Liver (tissue), 8 donors: ENCODE measurements at regions not wholly inside any gene's neighbourhood (a gene's known extent, or its start where the extent isn't known, plus 50 kb on each side); places are given as distances from the start of the nearest gene placed in this dataset.

Experiments used
- DNase-seq: peaks from one replicate; pipeline ENCODE4 v3.0.0-alpha.2; 2017; ENCODE audit warnings: low spot score
- H3K27ac ChIP-seq, 2 donors: one replicate each; pipeline ENCODE4 v1.7.0; 2013; ENCODE audit warnings: inconsistent platforms in 2 of 2, low read length in 2 of 2, control low read depth in 1 of 2, low read depth in 1 of 2, mild to moderate bottlenecking in 1 of 2
- H3K27me3 ChIP-seq, 4 donors: one replicate each; pipeline versions ENCODE4 v1.6.1 to v1.7.0; 2013; ENCODE audit warnings: low read length in 3 of 4, inconsistent platforms in 1 of 4, mild to moderate bottlenecking in 1 of 4, moderate library complexity in 1 of 4; ENCODE audit not compliant: control insufficient read depth in 4 of 4, insufficient read depth in 4 of 4
- H3K36me3 ChIP-seq, 4 donors: one replicate each; pipeline versions ENCODE4 v1.6.1 to v1.7.0; 2013; ENCODE audit warnings: low read length in 3 of 4, mild to moderate bottlenecking in 3 of 4, low read depth in 1 of 4, moderate library complexity in 1 of 4; ENCODE audit not compliant: control insufficient read depth in 4 of 4, insufficient read depth in 3 of 4
- H3K4me1 ChIP-seq, 4 donors: one replicate each; pipeline versions ENCODE4 v1.6.1 to v1.7.0; 2013; ENCODE audit warnings: low read length in 3 of 4, mild to moderate bottlenecking in 3 of 4, moderate library complexity in 1 of 4; ENCODE audit not compliant: control insufficient read depth in 4 of 4, insufficient read depth in 4 of 4
- H3K4me3 ChIP-seq, 3 donors: one replicate each; pipeline versions ENCODE4 v1.6.1 to v1.7.0; 2013; ENCODE audit warnings: low read length in 3 of 3, control low read depth in 1 of 3, low read depth in 1 of 3, mild to moderate bottlenecking in 1 of 3
- H3K9ac ChIP-seq, 2 donors: one replicate each; pipeline ENCODE4 v1.7.0; 2013; ENCODE audit warnings: low read length in 2 of 2, mild to moderate bottlenecking in 2 of 2, moderate library complexity in 2 of 2, control low read depth in 1 of 2, low read depth in 1 of 2
- H3K9me3 ChIP-seq, 4 donors: one replicate each; pipeline versions ENCODE4 v1.6.1 to v1.7.0; 2013; ENCODE audit warnings: low read length in 3 of 4; ENCODE audit not compliant: control insufficient read depth in 4 of 4
- EGR1 ChIP-seq, 2 donors: IDR thresholded peaks; 2 replicates each; pipeline ENCODE4 v1.6.1; 2016 to 2018; ENCODE audit warnings: antibody characterized with exemption in 2 of 2, low read depth in 2 of 2
- FOXA1 ChIP-seq: IDR thresholded peaks from 2 replicates; pipeline ENCODE4 v1.6.1; 2016; ENCODE audit warnings: antibody characterized with exemption
- FOXA2 ChIP-seq: IDR thresholded peaks from 2 replicates; pipeline ENCODE4 v1.6.1; 2016; ENCODE audit warnings: antibody characterized with exemption
- GABPA ChIP-seq, 2 donors: IDR thresholded peaks in 1 of 2; conservative IDR thresholded peaks in 1 of 2; 2 replicates each; pipeline ENCODE4 v1.6.1; 2016; ENCODE audit warnings: antibody characterized with exemption in 2 of 2, mild to moderate bottlenecking in 1 of 2, moderate library complexity in 1 of 2
- HNF4A ChIP-seq, 2 donors: conservative IDR thresholded peaks; 2 replicates each; pipeline ENCODE4 v1.6.1; 2016; ENCODE audit warnings: antibody characterized with exemption in 2 of 2, mild to moderate bottlenecking in 2 of 2
- HNF4G ChIP-seq: IDR thresholded peaks from 2 replicates; pipeline ENCODE4 v1.6.1; 2016; ENCODE audit warnings: antibody characterized with exemption
- JUND ChIP-seq, 2 donors: IDR thresholded peaks; 2 replicates each; pipeline ENCODE4 v1.6.1; 2016; ENCODE audit warnings: antibody characterized with exemption in 2 of 2
- NR2F2 ChIP-seq: IDR thresholded peaks from 2 replicates; pipeline ENCODE4 v1.6.1; 2016; ENCODE audit warnings: antibody characterized with exemption
- RAD21 ChIP-seq, 2 donors: IDR thresholded peaks; 2 replicates each; pipeline ENCODE4 v1.6.1; 2016; ENCODE audit warnings: antibody characterized with exemption in 2 of 2, mild to moderate bottlenecking in 2 of 2
- RXRA ChIP-seq, 2 donors: IDR thresholded peaks; 2 replicates each; pipeline ENCODE4 v1.6.1; 2017 to 2018; ENCODE audit warnings: antibody characterized with exemption in 2 of 2, mild to moderate bottlenecking in 1 of 2
- SP1 ChIP-seq: IDR thresholded peaks from 2 replicates; pipeline ENCODE4 v1.6.1; 2018; ENCODE audit warnings: antibody characterized with exemption, mild to moderate bottlenecking
- TAF1 ChIP-seq: conservative IDR thresholded peaks from 2 replicates; pipeline ENCODE4 v1.6.1; 2016; ENCODE audit warnings: antibody characterized with exemption, mild to moderate bottlenecking
- YY1 ChIP-seq: IDR thresholded peaks from 2 replicates; pipeline ENCODE4 v1.6.1; 2016; ENCODE audit warnings: antibody characterized with exemption, mild to moderate bottlenecking
- WGBS: extraction: QIAGEN DNeasy Blood & Tissue Kit; methylation state at CpG from one replicate; pipeline ENCODE4 v1.1.7; 2013; 5-methylcytosine and 5-hydroxymethylcytosine counted together
- TF ChIP-seq, protein P1 (sequence below): fragments of 150-350 bp; IDR thresholded peaks from 2 replicates; pipeline ENCODE4 v1.5.1; 2017; ENCODE audit warnings: improper control_type of control experiment, low read depth, low read length; ENCODE audit not compliant: missing input control
- TF ChIP-seq, protein P2 (sequence below): IDR thresholded peaks from 2 replicates; pipeline ENCODE4 v1.6.1; 2016; ENCODE audit warnings: antibody characterized with exemption
- TF ChIP-seq, protein P3 (sequence below): IDR thresholded peaks from 2 replicates; pipeline ENCODE4 v1.6.1; 2016; ENCODE audit warnings: antibody characterized with exemption
- TF ChIP-seq, protein P4 (sequence below): IDR thresholded peaks from 2 replicates; pipeline ENCODE4 v1.6.1; 2016; ENCODE audit warnings: antibody characterized with exemption
- TF ChIP-seq, protein P5 (sequence below): IDR thresholded peaks from 2 replicates; pipeline ENCODE4 v1.6.1; 2016; ENCODE audit warnings: antibody characterized with exemption, mild to moderate bottlenecking
- donor health status: healthy.
- donor health status: healthy.
- donor health status: healthy.
- donor health status: healthy.
- donor health status: healthy.

DNA sequence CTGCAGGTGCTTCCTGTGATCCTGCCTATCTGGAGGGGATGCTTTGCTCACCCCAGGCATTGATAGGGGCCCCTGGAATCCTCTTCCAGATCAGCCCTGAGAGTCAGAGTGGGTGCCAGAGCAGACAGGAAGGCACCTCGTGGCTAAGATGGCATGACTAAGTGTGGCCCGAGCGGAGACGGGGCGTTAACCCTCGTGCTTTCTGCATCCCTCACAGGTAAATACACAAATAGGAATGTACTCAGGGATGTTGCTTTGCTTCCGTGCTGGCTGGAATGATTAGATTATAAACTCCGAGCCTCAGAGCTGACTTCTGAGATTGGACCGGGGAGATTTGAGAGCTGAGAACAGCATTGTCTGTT is 312.7 kb upstream of the B3GAT1 start:
- H3K36me3 ChIP-seq: no peaks in the 10 kb centered on the region
- no peak overlapping the region for H3K4me3 ChIP-seq
- no peaks in the 10 kb centered on the region for H3K4me1 ChIP-seq
- no peak overlapping the region for H3K9ac ChIP-seq
- WGBS: 75% methylated on average over 9 of the region's 9 CpGs
- H3K9me3 ChIP-seq: no peaks in the 10 kb centered on the region
- H3K27ac ChIP-seq: no peak overlapping the region
- peaks cover 0 to 3% (median 3%) of the 10 kb centered on the region in 4 donors for H3K27me3 ChIP-seq
- no peak for DNase-seq
- TF ChIP-seq, protein P1, sequence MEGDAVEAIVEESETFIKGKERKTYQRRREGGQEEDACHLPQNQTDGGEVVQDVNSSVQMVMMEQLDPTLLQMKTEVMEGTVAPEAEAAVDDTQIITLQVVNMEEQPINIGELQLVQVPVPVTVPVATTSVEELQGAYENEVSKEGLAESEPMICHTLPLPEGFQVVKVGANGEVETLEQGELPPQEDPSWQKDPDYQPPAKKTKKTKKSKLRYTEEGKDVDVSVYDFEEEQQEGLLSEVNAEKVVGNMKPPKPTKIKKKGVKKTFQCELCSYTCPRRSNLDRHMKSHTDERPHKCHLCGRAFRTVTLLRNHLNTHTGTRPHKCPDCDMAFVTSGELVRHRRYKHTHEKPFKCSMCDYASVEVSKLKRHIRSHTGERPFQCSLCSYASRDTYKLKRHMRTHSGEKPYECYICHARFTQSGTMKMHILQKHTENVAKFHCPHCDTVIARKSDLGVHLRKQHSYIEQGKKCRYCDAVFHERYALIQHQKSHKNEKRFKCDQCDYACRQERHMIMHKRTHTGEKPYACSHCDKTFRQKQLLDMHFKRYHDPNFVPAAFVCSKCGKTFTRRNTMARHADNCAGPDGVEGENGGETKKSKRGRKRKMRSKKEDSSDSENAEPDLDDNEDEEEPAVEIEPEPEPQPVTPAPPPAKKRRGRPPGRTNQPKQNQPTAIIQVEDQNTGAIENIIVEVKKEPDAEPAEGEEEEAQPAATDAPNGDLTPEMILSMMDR: no peak
- TF ChIP-seq, protein P2, sequence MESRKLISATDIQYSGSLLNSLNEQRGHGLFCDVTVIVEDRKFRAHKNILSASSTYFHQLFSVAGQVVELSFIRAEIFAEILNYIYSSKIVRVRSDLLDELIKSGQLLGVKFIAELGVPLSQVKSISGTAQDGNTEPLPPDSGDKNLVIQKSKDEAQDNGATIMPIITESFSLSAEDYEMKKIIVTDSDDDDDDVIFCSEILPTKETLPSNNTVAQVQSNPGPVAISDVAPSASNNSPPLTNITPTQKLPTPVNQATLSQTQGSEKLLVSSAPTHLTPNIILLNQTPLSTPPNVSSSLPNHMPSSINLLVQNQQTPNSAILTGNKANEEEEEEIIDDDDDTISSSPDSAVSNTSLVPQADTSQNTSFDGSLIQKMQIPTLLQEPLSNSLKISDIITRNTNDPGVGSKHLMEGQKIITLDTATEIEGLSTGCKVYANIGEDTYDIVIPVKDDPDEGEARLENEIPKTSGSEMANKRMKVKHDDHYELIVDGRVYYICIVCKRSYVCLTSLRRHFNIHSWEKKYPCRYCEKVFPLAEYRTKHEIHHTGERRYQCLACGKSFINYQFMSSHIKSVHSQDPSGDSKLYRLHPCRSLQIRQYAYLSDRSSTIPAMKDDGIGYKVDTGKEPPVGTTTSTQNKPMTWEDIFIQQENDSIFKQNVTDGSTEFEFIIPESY: no peak
- TF ChIP-seq, protein P3, sequence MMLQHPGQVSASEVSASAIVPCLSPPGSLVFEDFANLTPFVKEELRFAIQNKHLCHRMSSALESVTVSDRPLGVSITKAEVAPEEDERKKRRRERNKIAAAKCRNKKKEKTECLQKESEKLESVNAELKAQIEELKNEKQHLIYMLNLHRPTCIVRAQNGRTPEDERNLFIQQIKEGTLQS: no peak
- TF ChIP-seq, protein P4, sequence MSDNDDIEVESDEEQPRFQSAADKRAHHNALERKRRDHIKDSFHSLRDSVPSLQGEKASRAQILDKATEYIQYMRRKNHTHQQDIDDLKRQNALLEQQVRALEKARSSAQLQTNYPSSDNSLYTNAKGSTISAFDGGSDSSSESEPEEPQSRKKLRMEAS: no peak
- TF ChIP-seq RXRA (IDR thresholded peaks at IDR 0.05) (no peak), JUND (IDR thresholded peaks at IDR 0.05) (no peak), HNF4G (no peak), SP1 (no peak), NR2F2 (no peak), TAF1 (no peak), FOXA2 (no peak), GABPA (IDR thresholded peaks at IDR 0.05 in 1 of 2, conservative IDR thresholded peaks at IDR 0.05 in 1 of 2) (no peak), YY1 (no peak), EGR1 (IDR thresholded peaks at IDR 0.05; ENCODE audit: low read depth in 2 of 2) (no peak), FOXA1 (no peak)
- TF ChIP-seq, protein P5, sequence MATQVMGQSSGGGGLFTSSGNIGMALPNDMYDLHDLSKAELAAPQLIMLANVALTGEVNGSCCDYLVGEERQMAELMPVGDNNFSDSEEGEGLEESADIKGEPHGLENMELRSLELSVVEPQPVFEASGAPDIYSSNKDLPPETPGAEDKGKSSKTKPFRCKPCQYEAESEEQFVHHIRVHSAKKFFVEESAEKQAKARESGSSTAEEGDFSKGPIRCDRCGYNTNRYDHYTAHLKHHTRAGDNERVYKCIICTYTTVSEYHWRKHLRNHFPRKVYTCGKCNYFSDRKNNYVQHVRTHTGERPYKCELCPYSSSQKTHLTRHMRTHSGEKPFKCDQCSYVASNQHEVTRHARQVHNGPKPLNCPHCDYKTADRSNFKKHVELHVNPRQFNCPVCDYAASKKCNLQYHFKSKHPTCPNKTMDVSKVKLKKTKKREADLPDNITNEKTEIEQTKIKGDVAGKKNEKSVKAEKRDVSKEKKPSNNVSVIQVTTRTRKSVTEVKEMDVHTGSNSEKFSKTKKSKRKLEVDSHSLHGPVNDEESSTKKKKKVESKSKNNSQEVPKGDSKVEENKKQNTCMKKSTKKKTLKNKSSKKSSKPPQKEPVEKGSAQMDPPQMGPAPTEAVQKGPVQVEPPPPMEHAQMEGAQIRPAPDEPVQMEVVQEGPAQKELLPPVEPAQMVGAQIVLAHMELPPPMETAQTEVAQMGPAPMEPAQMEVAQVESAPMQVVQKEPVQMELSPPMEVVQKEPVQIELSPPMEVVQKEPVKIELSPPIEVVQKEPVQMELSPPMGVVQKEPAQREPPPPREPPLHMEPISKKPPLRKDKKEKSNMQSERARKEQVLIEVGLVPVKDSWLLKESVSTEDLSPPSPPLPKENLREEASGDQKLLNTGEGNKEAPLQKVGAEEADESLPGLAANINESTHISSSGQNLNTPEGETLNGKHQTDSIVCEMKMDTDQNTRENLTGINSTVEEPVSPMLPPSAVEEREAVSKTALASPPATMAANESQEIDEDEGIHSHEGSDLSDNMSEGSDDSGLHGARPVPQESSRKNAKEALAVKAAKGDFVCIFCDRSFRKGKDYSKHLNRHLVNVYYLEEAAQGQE: no peak

DNA sequence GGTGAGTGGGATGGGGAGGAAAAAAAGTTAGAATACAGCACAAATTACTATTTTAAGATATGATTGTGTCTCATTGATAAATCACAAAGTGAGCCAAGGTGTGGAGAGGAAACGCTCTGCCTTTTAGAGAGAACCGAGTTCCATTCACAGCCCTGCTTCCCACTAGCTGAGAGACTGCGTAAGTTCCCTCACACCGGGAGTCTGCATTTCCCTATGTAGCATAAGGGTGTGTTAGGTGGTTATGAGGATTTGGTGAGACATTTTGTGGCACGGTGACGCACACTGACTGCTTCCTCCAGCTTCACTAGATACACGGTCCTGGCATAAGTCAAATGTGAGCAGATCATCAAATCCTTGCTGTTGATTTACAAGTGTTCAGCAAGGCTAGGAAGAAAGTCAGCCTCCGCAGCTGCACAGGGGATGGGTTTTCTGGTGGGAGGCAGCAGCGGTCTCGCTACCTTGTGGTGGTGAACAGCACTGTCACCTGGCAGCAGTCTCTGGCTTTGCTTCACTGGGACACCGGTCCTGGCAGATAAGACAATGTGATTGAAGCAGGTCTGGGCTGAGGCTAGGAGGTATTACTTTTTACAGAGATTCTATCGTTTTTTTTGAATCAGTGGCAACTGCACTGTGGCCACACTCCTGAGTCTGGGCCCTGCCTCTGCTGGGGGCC is 312.2 kb upstream of the B3GAT1 start:
- Histone ChIP-seq H3K36me3 (no peaks in the 10 kb centered on the region), H3K9ac (no peak overlapping the region), H3K27me3 (peaks cover 0 to 3% (median 3%) of the 10 kb centered on the region in 4 donors), H3K4me1 (no peaks in the 10 kb centered on the region), H3K27ac (no peak overlapping the region), H3K9me3 (no peaks in the 10 kb centered on the region), H3K4me3 (no peak overlapping the region)
- WGBS: 87% methylated on average over 12 of the region's 12 CpGs
- TF ChIP-seq, protein P3: no peak
- TF ChIP-seq, protein P2: no peak
- TF ChIP-seq RAD21 (IDR thresholded peaks at IDR 0.05) (no peak), HNF4A (conservative IDR thresholded peaks at IDR 0.05) (no peak), TAF1 (no peak), YY1 (no peak), JUND (IDR thresholded peaks at IDR 0.05) (no peak), FOXA2 (no peak), HNF4G (no peak)
- TF ChIP-seq, protein P1: no peak
- TF ChIP-seq, protein P4: no peak
- no peak for DNase-seq
